ENCODE measurements at regions not wholly inside any gene's neighbourhood (a gene's known extent, or its start where the extent isn't known, plus 50 kb on each side); places are given as distances from the start of the nearest gene placed in this dataset.

DNA sequence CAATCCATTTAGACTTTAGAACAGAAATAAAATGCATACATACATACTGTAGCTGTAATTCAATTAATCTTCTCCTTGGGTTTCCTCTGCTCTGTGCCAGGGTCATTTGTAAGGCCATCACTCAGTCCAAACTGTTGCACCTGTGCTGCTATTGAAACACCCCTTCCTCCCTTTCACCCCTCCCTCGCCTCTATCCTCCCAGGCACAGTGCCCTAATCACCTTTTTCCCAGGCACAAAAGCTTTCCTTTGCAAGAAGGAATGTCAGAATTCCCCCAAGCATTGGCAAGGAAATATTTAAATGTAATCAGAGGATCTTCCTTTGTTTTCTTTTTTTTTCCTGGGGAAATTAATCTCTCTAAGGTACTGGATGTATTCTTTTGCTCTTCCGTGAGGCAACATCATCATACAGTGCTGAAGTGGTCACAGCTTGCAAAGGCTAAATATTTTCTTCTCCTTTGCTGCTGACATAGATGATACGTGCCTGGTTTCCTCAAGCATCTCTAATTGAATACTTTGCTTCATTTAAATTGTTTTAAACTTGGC, 339.3 kb upstream of the NR5A2 start:
- TF ChIP-seq, protein P1, sequence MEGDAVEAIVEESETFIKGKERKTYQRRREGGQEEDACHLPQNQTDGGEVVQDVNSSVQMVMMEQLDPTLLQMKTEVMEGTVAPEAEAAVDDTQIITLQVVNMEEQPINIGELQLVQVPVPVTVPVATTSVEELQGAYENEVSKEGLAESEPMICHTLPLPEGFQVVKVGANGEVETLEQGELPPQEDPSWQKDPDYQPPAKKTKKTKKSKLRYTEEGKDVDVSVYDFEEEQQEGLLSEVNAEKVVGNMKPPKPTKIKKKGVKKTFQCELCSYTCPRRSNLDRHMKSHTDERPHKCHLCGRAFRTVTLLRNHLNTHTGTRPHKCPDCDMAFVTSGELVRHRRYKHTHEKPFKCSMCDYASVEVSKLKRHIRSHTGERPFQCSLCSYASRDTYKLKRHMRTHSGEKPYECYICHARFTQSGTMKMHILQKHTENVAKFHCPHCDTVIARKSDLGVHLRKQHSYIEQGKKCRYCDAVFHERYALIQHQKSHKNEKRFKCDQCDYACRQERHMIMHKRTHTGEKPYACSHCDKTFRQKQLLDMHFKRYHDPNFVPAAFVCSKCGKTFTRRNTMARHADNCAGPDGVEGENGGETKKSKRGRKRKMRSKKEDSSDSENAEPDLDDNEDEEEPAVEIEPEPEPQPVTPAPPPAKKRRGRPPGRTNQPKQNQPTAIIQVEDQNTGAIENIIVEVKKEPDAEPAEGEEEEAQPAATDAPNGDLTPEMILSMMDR (IDR thresholded peaks at IDR 0.05; ENCODE audit: borderline replicate concordance, extremely low read depth, low read length, poor library complexity, severe bottlenecking) = no peak
- TF ChIP-seq EZH2 (IDR thresholded peaks at IDR 0.05; ENCODE audit: borderline replicate concordance, low read depth, low read length, severe bottlenecking) = no peak

Data from DND-41 (cell line).